ENCODE measurements at regions not wholly inside any gene's neighbourhood (a gene's known extent, or its start where the extent isn't known, plus 50 kb on each side); places are given as distances from the start of the nearest gene placed in this dataset.
A peak's percentile ranks its signal among the peaks of the same experiment; 100 is the strongest.
"Not testable (repeated sequence)": the region's sequence is repeated elsewhere in the genome, so short reads cannot be mapped to it uniquely, and the experiment has no call there.

GRCh38 chr3:152581951-152582350, 253.0 kb upstream of the P2RY1 start:
- DNase-seq (ENCODE audit: low spot score), result no peak

DNA sequence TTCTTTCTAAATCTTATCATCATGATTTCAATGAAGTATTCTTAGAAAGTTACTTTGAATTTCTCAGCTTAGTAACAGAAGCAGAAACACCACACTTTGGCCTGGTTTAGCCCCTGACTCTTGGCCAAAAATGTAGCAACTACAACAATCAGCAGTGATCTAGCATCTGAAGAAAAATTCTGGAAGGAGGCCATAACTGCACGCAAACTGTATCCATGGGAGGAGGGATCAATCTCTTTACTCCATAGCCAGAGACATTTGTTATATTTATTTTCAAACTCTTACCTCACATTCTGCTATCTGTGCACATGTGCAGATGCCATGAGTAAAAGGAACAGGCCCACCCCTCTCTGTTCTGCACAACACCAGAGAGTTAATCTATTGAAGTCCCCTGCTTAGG, 251.0 kb upstream of the P2RY1 start:
- DNase-seq (ENCODE audit: low spot score), result no peak

DNA sequence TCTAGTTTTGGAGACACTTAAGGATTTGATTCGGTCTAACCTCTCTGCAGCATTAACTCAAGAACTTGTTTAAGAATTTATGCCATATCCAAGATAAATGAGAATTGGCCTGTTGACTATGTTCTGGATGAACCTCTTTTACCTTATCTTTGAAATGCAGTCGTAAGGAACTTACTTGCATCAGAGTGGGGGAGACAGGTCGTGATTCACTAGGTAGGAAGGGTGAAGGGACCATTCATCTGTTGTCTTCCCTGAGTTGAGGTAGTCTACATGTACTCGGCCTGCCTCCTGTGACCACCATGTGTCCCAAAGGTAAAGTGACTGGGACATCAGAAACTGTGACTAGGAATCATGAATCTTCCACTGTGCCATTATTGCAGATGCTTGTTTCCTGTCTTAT, 248.0 kb upstream of the P2RY1 start:
- no peak for DNase-seq (ENCODE audit: low spot score)

- no peak for DNase-seq (ENCODE audit: low spot score)
These were observed 247.1 kb upstream of the P2RY1 start for GRCh38 chr3:152587861-152588260.

DNA sequence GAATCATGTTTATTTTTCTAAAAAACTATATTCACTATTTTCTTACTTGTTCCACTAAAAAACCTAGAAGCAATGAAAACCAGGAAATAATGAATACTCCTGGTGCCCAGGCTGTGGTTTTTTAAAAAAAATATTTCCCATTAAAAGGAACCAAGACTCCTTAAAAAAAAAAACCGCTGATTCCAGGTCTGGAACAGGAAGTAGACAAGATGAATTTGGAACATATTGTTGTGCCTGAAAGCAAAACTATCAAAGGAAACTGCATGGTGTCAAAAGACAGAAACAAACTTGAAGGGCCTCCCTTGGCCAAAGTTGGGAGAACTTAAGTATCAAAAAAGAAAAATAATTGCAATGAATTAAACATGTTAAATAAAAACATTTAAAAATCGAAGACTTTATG, 245.3 kb upstream of the P2RY1 start:
- DNase-seq (ENCODE audit: low spot score), result no peak

DNA sequence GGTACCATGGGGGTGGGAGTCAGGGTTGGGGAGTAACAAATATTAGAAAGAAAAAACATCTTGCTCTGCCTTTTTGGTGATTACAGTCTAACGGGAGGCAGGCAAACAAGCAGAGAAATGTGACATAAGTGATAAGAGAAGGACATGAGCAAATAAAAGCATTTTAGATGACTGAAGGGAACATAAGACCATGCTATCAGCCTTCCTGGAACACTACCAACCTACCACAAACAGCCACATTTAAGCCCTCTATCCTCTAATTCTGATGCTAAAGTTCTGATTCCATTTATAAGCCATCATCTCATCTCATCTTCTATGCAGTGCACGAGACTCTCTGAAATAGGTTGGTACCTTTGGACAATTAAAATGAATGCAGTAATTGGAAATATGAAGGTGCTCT, 243.4 kb upstream of the P2RY1 start:
- no peak for DNase-seq (ENCODE audit: low spot score)

- DNase-seq (ENCODE audit: low spot score), result no peak
These were observed 241.7 kb upstream of the P2RY1 start for GRCh38 chr3:152593242-152593641.

- DNase-seq (ENCODE audit: low spot score), result peak; percentile 43
These were observed 238.7 kb upstream of the P2RY1 start for GRCh38 chr3:152595975-152596821.

DNA sequence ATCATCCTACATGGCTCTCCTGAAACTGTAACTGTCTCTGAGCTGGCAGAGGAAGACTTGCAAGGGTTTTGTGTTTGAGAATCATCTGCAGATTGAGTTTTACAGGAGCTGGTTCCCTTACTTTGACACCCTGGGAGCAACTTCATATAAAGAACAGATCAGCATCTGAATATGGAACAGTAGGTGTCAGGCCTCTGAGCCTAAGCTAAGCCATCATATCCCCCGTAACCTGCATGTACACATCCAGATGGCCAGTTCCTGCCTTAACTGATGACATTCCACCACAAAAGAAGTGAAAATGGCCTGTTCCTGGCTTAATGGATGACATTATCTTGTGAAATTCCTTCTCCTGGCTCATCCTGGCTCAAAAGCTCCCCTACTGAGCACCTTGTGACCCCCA, 238.1 kb upstream of the P2RY1 start:
- not testable (repeated sequence) for DNase-seq (ENCODE audit: low spot score)

DNA sequence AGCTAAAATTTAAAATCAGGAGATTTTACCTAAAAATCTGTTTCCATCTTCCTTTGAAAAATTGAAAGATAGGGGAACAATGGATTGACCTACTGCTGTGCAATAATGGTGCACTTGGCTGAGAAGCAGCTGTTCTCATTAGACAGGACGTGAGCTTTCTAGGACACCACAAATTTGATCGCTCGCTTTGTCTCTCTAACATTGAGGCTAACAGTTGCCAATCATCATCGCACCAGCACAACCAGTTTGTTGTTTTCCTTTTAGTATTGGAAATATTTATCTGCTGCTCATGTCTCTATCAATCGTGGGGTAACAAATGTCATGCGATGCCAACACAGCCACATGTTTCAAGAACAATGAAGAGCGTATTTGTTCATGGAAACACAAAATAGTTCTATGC, 228.8 kb upstream of the P2RY1 start:
- no peak for DNase-seq (ENCODE audit: low spot score)

GRCh38 chr3:152607179-152607578, 227.8 kb upstream of the P2RY1 start:
- DNase-seq (ENCODE audit: low spot score), result no peak

GRCh38 chr3:152608696-152609594, 226.0 kb upstream of the P2RY1 start:
- DNase-seq (ENCODE audit: low spot score), result no peak

DNA sequence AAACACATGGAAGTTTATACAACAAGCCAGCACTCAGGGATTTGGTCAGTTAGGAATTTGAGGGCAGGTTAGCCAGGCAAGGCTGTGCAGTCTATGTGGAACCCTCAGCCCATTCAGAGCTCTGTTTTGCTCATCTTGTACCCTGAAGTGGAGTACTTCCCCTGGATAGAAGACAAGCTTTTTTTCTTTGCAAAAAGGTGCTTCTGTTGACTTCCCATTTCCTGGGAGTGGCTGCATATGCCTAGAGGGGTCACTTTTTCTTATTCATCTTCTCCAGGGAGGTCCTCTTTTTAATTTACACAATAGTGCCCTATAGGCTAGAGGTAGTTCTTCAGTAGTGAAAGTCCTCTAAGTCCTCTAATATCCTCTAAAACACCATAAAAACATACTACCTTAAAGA, 225.0 kb upstream of the P2RY1 start:
- no peak for DNase-seq (ENCODE audit: low spot score)

DNA sequence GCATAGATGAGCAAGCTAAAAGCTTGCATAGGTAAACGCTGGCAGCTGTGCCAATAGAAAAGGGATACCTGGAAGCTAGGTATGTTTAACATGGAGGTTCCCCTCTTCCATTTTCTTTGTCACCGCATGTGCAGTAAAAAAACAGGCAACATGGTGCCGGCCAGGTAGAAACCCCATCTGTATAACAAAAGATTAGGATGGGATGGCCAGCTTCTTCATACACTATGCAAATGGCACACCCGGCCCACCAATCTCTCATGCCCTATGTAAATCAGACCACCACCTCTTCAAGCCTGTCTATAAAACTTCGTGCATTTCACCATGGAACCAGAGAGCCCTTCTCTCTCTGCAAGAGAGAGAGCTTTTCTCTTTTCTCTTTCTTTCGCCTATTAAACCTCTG, 224.3 kb upstream of the P2RY1 start:
- no peak for DNase-seq (ENCODE audit: low spot score)

DNA sequence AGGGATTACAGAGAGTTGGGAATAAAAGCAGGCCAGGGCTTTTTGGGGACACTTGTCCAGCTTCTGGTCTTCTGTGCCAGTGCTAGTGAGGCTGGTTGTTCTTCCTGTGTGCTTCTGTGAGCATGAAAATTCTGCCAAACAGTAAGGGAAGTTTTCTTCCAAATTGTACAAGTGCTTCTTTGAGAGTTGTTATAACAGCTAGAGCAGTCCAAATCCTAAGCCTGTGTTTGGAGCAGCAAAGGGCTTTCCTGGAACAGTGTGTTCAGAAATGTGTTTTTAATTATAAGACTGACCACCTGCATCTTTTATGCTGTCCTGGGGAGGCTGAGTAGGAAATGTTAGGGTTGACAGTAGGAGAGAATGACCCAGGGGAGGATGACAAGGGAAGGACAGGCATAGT, 223.0 kb upstream of the P2RY1 start:
- peak; percentile 49 for DNase-seq (ENCODE audit: low spot score)

DNA sequence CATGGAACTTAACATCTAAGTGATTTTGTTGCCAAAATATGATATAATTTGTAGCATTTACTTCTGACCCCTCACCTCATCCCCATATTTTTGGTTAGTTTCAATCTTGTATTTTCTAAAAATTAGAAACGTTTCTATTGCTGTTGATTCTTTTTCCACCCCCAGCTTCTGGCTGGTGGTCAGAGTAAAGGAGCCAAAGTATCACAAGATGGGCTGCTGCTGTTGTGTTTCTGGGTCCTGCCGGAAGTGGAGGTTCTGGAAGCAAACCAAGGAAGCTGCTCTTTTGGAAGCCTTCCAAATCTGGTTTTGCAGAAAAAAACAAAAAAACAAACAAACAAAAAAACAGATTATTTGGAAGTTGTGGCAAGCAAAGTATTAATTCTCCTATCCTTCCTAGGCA, 221.1 kb upstream of the P2RY1 start:
- no peak for DNase-seq (ENCODE audit: low spot score)

- no peak for DNase-seq (ENCODE audit: low spot score)
These were observed 219.2 kb upstream of the P2RY1 start for GRCh38 chr3:152615681-152616080.

DNA sequence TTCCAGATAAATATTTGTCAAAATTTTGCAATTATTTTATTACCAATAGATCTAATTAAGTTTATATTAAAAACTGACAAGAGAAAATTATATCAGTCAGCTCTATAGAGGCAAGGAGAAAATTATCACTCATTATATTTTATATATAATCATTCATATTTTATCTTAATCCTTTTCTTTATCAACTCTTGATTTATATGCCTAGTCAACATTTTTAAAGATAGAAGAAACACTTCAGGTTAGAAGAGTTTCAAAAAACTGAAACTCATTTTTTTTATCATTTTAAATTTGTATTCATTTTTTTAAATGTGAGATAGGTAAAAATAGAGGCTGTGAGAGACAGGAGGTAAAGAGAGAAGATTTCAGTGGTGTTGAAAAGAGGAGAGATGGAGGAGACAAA, 217.3 kb upstream of the P2RY1 start:
- no peak for DNase-seq (ENCODE audit: low spot score)

- no peak for DNase-seq (ENCODE audit: low spot score)
These were observed 216.4 kb upstream of the P2RY1 start for GRCh38 chr3:152618529-152618928.

DNA sequence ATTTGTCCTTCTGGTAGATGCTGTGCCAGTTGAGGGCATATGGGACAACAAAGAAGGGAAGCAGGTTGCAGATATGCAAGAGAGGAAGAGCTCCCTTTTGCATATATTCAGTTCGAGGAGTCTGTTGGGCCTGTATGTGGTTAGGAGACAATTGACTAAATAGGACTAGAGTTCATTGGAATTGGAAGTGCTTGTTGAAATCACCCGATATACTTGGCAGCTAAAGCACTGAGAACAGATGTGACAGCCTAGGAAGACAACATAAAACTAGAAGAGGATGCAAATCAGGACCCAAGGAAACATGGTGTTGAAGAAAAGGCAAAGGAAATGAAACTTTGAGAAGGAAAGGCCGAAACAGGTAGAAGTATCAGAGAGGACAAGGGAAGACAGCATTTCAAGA, 215.2 kb upstream of the P2RY1 start:
- no peak for DNase-seq (ENCODE audit: low spot score)

- peak; percentile 58 for DNase-seq (ENCODE audit: low spot score)
These were observed 214.5 kb upstream of the P2RY1 start for GRCh38 chr3:152620395-152620794.

DNA sequence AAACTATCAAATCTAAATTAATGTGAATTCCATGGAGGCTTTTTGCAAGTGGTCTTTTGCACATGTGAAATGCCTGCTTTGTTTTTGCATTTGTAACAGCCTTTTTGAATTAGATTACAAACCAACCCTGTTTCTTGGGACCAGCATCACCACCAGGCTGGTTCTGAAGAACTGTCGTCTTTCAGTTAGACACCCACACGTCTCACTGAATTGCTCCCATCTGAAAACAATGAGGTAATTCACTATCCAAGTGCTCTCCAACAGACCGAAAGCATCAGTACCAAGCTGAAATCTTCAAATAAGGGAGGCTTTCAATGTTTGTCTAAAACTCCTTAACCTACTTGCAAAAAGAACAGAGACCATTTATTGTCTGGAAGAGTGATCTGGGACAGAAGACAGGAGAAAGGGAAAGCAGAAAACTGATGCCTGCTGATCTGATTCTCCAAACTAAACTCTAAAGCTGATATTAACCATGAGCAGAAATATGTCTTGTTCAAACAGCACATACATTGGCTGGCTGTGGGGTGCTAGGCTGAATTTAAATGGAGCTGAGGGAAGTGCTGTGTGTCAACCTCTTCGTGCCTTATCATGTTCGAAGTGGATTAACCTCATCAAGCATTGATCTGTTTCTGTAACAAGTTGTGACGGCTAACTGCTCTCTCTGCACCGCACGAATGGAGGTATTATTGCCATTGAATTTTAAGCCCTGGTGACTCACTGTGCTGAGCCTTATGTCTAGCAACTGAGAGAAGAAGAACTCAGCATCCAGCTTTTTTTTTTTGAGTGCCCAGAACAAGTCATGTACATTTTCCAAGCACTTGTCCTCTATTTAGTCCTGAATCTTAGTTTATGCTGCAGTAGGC, 213.7 kb upstream of the P2RY1 start:
- peak; percentile 46 for DNase-seq (ENCODE audit: low spot score)
